ENCODE measurements at regions not wholly inside any gene's neighbourhood (a gene's known extent, or its start where the extent isn't known, plus 50 kb on each side); places are given as distances from the start of the nearest gene placed in this dataset.

DNA sequence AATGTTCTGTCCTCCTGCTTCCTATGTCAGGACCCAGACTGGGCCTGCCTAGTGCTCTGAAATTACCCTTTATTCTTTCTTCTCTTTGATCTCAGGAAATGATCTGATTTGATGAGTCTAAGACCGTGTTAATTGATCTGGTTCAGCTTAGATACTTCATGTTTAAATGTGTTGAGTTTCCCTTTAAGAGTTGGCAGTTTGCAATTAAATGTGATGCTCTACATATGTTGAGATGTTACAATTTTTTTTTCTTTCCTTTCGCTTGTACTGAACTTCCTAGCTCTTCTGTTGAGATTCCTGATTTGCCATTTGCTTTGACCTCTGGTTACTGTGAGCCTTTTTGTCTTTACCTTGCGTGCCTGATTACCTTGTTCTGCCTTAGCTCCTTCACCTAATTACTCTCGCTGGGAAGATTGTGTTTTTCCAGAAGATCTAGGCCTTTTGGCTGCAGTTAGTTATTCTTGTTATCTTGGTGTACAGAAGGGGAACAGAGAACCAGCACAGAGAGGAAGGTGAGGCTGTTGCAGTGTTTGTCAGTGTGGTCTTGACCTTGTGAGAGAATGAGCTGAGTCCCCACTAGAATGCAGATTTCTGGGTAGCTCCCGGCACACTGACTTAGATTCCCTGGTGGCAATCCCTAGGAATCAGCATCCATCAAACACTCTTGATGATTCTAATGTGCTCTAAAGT, 203.6 kb downstream of the EDEM1 start:
- no peak for TF ChIP-seq MXI1 (conservative IDR thresholded peaks at IDR 0.05; ENCODE audit: poor library complexity, severe bottlenecking)
- TF ChIP-seq TAF1 (IDR thresholded peaks at IDR 0.05; ENCODE audit: low read depth) = no peak
- TF ChIP-seq SMC3 (conservative IDR thresholded peaks at IDR 0.05; ENCODE audit: poor library complexity) = no peak
- no peaks in the 10 kb centered on the region for H3K36me3 ChIP-seq (ENCODE audit: insufficient read depth, low read length)
- no peaks in the 10 kb centered on the region for H3F3A ChIP-seq (ENCODE audit: insufficient read depth, low read length, poor library complexity, severe bottlenecking)
- no peaks in the 10 kb centered on the region for H3K27me3 ChIP-seq (ENCODE audit: insufficient read depth, low read depth, low read length)
- H3K4me2 ChIP-seq (ENCODE audit: low read length) = no peak overlapping the region
- no peaks in the 10 kb centered on the region for H4K20me1 ChIP-seq (ENCODE audit: insufficient read depth)
- H3K27ac ChIP-seq (ENCODE audit: low read length) = no peak overlapping the region
- no peak overlapping the region for H3K4me3 ChIP-seq (ENCODE audit: low read length)
- no peaks in the 10 kb centered on the region for H3K79me2 ChIP-seq (replicated peaks; ENCODE audit: insufficient read depth, low read length)
- H3K9me3 ChIP-seq (ENCODE audit: low read length) = no peaks in the 10 kb centered on the region
- no peak overlapping the region for H3K9ac ChIP-seq (ENCODE audit: low read length)
- H2AFZ ChIP-seq (ENCODE audit: low read depth, low read length) = no peak overlapping the region
- no peaks in the 10 kb centered on the region for H3K9me2 ChIP-seq (ENCODE audit: insufficient read depth, low read length)

GRCh38 chr3:5401002-5401401, 213.5 kb downstream of the EDEM1 start:
- no peak for TF ChIP-seq CTCF (IDR thresholded peaks at IDR 0.05; ENCODE audit: poor library complexity, severe bottlenecking)
- TF ChIP-seq SMC3 (conservative IDR thresholded peaks at IDR 0.05; ENCODE audit: poor library complexity) = no peak
- no peak for TF ChIP-seq TAF1 (IDR thresholded peaks at IDR 0.05; ENCODE audit: low read depth)

DNA sequence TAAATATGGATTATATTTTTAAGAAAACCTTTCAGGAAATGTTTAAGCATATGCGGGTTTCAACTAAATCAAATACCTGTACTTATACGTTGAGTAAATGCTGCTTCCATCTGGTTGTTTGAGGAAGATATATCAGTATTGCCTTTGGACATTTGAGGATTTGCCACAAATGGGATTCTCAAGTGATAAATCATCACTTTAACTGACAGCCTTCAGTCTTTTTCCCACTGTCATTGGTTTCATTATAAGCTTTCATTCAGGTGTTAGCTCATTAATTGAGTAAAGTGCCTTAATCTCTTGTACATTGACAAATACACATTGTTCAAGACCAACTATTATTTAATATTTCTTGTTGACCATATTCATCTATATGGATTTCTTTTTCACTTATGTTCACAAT, 217.2 kb downstream of the EDEM1 start:
- Histone ChIP-seq H4K20me1 (ENCODE audit: insufficient read depth) (no peaks in the 10 kb centered on the region), H3F3A (ENCODE audit: insufficient read depth, low read length, poor library complexity, severe bottlenecking) (no peaks in the 10 kb centered on the region), H3K9me2 (ENCODE audit: insufficient read depth, low read length) (no peaks in the 10 kb centered on the region), H3K27me3 (ENCODE audit: insufficient read depth, low read depth, low read length) (no peaks in the 10 kb centered on the region), H3K9me3 (ENCODE audit: low read length) (no peaks in the 10 kb centered on the region), H2AFZ (ENCODE audit: low read depth, low read length) (no peak overlapping the region), H3K4me3 (ENCODE audit: low read length) (no peak overlapping the region), H3K36me3 (ENCODE audit: insufficient read depth, low read length) (no peaks in the 10 kb centered on the region), H3K27ac (ENCODE audit: low read length) (no peak overlapping the region), H3K9ac (ENCODE audit: low read length) (no peak overlapping the region), H3K79me2 (replicated peaks; ENCODE audit: insufficient read depth, low read length) (no peaks in the 10 kb centered on the region), H3K4me2 (ENCODE audit: low read length) (no peak overlapping the region)
- no peak for TF ChIP-seq SMC3 (conservative IDR thresholded peaks at IDR 0.05; ENCODE audit: poor library complexity)

More at GRCh38 chr3:5401002-5401401, 213.5 kb downstream of the EDEM1 start:
- Histone ChIP-seq H3K9ac (ENCODE audit: low read length) (no peak overlapping the region), H3K4me2 (ENCODE audit: low read length) (no peak overlapping the region), H3K27me3 (ENCODE audit: insufficient read depth, low read depth, low read length) (no peaks in the 10 kb centered on the region), H3F3A (ENCODE audit: insufficient read depth, low read length, poor library complexity, severe bottlenecking) (no peaks in the 10 kb centered on the region), H4K20me1 (ENCODE audit: insufficient read depth) (no peaks in the 10 kb centered on the region), H3K27ac (ENCODE audit: low read length) (no peak overlapping the region), H3K9me2 (ENCODE audit: insufficient read depth, low read length) (no peaks in the 10 kb centered on the region), H3K36me3 (ENCODE audit: insufficient read depth, low read length) (no peaks in the 10 kb centered on the region), H3K4me3 (ENCODE audit: low read length) (no peak overlapping the region), H2AFZ (ENCODE audit: low read depth, low read length) (no peak overlapping the region), H3K79me2 (replicated peaks; ENCODE audit: insufficient read depth, low read length) (no peaks in the 10 kb centered on the region), H3K9me3 (ENCODE audit: low read length) (no peaks in the 10 kb centered on the region)

DNA sequence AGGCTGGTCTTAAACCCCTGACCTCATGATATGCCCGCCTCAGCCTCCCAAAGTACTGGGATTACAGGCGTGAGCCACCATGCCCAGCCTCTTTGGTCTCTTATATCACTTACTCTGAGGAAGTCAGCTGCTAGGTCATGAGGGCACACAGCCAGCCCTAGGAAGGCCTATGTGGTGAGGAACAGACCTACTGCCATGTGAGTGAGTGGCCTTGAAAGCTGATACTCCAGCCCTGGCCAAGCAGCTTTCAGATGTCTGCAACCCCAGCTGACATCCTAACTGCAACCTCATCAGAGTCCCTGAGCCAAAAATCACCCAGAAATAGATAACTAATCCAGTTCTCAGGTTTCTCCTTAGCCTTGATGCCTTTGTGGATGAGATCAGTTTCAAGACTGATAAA, 224.3 kb downstream of the EDEM1 start:
- Histone ChIP-seq H3K79me2 (replicated peaks; ENCODE audit: insufficient read depth, low read length) (no peaks in the 10 kb centered on the region), H3K9me2 (ENCODE audit: insufficient read depth, low read length) (no peaks in the 10 kb centered on the region), H3K27me3 (ENCODE audit: insufficient read depth, low read depth, low read length) (no peaks in the 10 kb centered on the region), H3K27ac (ENCODE audit: low read length) (no peak overlapping the region), H4K20me1 (ENCODE audit: insufficient read depth) (no peaks in the 10 kb centered on the region), H3F3A (ENCODE audit: insufficient read depth, low read length, poor library complexity, severe bottlenecking) (no peaks in the 10 kb centered on the region), H3K9me3 (ENCODE audit: low read length) (no peaks in the 10 kb centered on the region), H3K4me2 (ENCODE audit: low read length) (no peak overlapping the region), H2AFZ (ENCODE audit: low read depth, low read length) (no peak overlapping the region), H3K36me3 (ENCODE audit: insufficient read depth, low read length) (no peaks in the 10 kb centered on the region), H3K4me3 (ENCODE audit: low read length) (no peak overlapping the region), H3K9ac (ENCODE audit: low read length) (no peak overlapping the region)
- TF ChIP-seq REST (IDR thresholded peaks at IDR 0.05; ENCODE audit: borderline replicate concordance) (no peak), SMC3 (conservative IDR thresholded peaks at IDR 0.05; ENCODE audit: poor library complexity) (no peak), EP300 (conservative IDR thresholded peaks at IDR 0.05; ENCODE audit: poor library complexity, severe bottlenecking) (no peak), RAD21 (conservative IDR thresholded peaks at IDR 0.05) (no peak), CTCF (IDR thresholded peaks at IDR 0.05; ENCODE audit: poor library complexity, severe bottlenecking) (no peak), TAF1 (IDR thresholded peaks at IDR 0.05; ENCODE audit: low read depth) (no peak), EZH2 (IDR thresholded peaks at IDR 0.05; ENCODE audit: borderline replicate concordance, insufficient read depth, low read length, poor library complexity, severe bottlenecking) (no peak), POLR2AphosphoS5 (IDR thresholded peaks at IDR 0.05) (no peak), MXI1 (conservative IDR thresholded peaks at IDR 0.05; ENCODE audit: poor library complexity, severe bottlenecking) (no peak)
